ENCODE measurements at regions not wholly inside any gene's neighbourhood (a gene's known extent, or its start where the extent isn't known, plus 50 kb on each side); places are given as distances from the start of the nearest gene placed in this dataset.

DNA sequence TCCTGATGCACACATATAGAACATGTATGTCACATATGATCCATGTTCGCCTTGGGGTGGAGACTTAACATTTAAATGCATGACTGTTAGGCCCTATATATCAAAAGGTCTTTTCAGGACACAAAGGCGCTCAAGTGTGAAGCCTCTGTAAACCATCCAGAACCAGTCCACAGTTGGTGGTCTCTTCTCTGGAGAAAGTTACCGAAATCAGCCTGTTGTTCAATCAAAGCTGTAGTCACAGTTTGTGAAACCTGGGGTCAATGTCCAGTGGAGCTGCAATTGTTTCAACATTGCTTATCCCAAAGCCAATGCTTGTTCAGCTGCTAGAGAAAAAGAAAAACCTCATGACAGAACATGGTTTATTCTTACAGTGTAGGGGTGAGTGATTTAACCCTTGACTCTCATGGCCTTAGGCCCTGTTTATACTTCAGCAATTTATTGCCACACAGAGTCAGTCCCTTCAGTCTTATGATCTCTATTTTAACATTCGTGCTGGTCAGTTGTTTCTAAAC is 193.6 kb upstream of the CST7 start:
- Histone ChIP-seq H3K27ac (no peak overlapping the region), H2AFZ (ENCODE audit: low read depth) (no peak overlapping the region), H4K20me1 (ENCODE audit: insufficient read depth) (no peaks in the 10 kb centered on the region), H3K9ac (no peak overlapping the region), H3K27me3 (ENCODE audit: insufficient read depth, low read depth) (no peaks in the 10 kb centered on the region), H3K4me1 (ENCODE audit: low read depth, poor library complexity, severe bottlenecking) (no peaks in the 10 kb centered on the region), H3K4me2 (no peak overlapping the region), H3K36me3 (ENCODE audit: insufficient read depth) (no peaks in the 10 kb centered on the region), H3K79me2 (ENCODE audit: insufficient read depth, low read depth) (no peaks in the 10 kb centered on the region), H3K4me3 (IDR thresholded peaks at IDR 0.05; ENCODE audit: insufficient read depth, low read depth, low read length) (no peak overlapping the region)
- TF ChIP-seq, protein P1, sequence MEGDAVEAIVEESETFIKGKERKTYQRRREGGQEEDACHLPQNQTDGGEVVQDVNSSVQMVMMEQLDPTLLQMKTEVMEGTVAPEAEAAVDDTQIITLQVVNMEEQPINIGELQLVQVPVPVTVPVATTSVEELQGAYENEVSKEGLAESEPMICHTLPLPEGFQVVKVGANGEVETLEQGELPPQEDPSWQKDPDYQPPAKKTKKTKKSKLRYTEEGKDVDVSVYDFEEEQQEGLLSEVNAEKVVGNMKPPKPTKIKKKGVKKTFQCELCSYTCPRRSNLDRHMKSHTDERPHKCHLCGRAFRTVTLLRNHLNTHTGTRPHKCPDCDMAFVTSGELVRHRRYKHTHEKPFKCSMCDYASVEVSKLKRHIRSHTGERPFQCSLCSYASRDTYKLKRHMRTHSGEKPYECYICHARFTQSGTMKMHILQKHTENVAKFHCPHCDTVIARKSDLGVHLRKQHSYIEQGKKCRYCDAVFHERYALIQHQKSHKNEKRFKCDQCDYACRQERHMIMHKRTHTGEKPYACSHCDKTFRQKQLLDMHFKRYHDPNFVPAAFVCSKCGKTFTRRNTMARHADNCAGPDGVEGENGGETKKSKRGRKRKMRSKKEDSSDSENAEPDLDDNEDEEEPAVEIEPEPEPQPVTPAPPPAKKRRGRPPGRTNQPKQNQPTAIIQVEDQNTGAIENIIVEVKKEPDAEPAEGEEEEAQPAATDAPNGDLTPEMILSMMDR (conservative IDR thresholded peaks at IDR 0.05; ENCODE audit: low read depth, low read length), result no peak

DNA sequence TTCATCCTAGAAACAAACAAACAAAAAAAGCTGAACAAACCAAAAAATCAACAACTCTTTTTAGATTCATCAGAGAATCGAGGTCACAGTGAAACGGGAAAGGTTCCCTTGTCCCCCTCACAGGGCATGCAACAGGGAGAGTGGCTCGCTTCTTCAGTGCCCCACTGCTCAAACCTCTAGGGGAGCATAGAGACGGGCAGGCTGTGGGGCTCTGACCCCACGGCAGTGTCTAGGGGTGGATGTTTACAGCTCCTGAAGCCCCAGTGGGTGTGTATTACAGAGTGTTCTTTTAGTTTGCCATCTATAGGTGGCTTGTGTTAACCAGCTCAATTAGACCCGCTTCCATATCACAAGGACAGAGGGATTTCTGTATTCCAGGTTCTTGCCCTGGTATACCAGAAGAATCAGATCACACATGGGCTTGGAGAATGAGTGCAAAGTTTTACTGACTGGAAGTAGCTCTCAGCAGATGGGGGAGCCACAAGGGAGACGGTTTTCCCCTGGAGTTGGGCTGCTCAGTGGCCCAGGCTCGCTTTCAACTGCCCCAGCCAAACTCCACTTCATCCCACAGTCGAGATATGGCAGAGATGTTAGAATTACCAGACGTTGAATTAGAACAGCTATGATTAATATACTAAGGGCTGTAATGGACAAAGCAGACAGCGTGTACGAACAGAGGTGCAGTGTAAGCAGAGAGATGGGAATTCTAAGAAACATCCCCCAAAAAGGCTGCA is 192.6 kb upstream of the CST7 start:
- no peaks in the 10 kb centered on the region for H4K20me1 ChIP-seq (ENCODE audit: insufficient read depth)
- no peaks in the 10 kb centered on the region for H3K36me3 ChIP-seq (ENCODE audit: insufficient read depth)
- H3K27me3 ChIP-seq (ENCODE audit: insufficient read depth, low read depth), result no peaks in the 10 kb centered on the region
- no peaks in the 10 kb centered on the region for H3K79me2 ChIP-seq (ENCODE audit: insufficient read depth, low read depth)
- no peak overlapping the region for H3K9ac ChIP-seq
- no peak overlapping the region for H3K27ac ChIP-seq
- H3K4me2 ChIP-seq, result no peak overlapping the region
- TF ChIP-seq, protein P1 (conservative IDR thresholded peaks at IDR 0.05; ENCODE audit: low read depth, low read length), result no peak
- H2AFZ ChIP-seq (ENCODE audit: low read depth), result no peak overlapping the region
- no peaks in the 10 kb centered on the region for H3K4me1 ChIP-seq (ENCODE audit: low read depth, poor library complexity, severe bottlenecking)
- H3K4me3 ChIP-seq (IDR thresholded peaks at IDR 0.05; ENCODE audit: insufficient read depth, low read depth, low read length), result no peak overlapping the region

DNA sequence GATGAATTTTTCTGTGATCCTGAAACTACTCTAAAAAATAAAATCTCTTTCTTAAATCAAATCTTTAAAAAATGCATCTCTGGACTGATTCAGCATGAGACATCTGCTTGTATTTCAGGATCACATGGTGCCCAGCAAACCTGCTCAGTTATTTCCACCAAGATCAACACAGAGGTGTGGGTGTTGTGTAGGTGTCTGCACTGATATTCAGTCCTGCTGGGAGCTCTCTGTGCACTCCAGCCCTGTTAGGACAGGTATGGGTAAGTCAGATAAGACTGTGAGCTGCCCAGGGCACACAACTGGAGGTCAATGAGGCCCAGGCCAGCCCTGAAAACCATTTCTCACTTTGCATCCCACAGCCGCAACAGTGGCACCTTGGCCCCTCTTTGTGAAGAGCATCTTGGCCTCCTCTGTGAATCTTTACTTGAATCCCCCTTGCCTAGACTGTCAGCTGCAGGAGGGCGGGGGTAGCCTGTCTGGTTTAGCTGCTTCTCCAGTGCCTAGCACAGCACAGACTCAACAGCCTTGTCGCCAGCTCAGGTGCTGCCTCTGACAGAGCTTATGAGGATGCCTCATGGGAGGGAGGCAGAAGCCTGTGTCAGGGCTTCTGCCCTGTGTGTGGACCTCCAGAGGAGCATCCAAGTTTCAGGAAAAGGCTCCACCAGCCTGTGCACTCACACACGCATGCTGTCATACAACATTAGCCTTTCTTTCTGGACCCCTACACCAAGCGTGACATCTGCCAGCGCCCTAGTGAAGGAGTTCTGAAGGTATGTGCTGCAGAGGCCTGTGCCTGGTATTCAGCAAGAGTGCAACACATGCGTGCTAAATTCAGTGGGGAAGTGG is 187.6 kb upstream of the CST7 start:
- TF ChIP-seq, protein P1 (conservative IDR thresholded peaks at IDR 0.05; ENCODE audit: low read depth, low read length), result no peak

DNA sequence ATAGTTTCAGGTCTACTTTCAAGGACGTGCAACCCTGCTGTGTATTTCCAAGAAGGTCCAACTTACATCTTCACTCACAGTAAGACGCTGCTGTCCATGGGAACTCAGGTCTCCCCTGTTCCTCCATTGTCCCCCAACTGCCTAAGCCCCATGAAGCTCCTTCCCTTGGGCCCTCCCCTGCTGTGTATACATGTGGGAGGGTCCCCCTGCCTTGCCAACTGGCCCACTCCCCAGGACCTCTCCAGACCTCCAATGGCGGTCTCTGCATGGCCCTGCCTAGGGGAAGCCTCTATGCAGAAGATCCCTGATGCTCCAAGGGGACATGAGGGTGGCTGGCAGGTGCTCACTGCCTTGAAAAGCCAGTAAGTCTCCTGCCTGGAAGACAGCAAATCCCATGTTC is 186.7 kb upstream of the CST7 start:
- TF ChIP-seq, protein P1 (conservative IDR thresholded peaks at IDR 0.05; ENCODE audit: low read depth, low read length), result no peak
- H3K27ac ChIP-seq, result no peak overlapping the region
- H2AFZ ChIP-seq (ENCODE audit: low read depth), result no peak overlapping the region
- no peaks in the 10 kb centered on the region for H3K27me3 ChIP-seq (ENCODE audit: insufficient read depth, low read depth)
- H3K36me3 ChIP-seq (ENCODE audit: insufficient read depth), result no peaks in the 10 kb centered on the region
- no peak overlapping the region for H3K9ac ChIP-seq
- no peaks in the 10 kb centered on the region for H3K79me2 ChIP-seq (ENCODE audit: insufficient read depth, low read depth)
- no peak overlapping the region for H3K4me3 ChIP-seq (IDR thresholded peaks at IDR 0.05; ENCODE audit: insufficient read depth, low read depth, low read length)
- no peak overlapping the region for H3K4me2 ChIP-seq
- no peaks in the 10 kb centered on the region for H3K4me1 ChIP-seq (ENCODE audit: low read depth, poor library complexity, severe bottlenecking)
- no peaks in the 10 kb centered on the region for H4K20me1 ChIP-seq (ENCODE audit: insufficient read depth)

More for the DNA sequence above, 187.6 kb upstream of the CST7 start:
- Histone ChIP-seq H3K4me1 (ENCODE audit: low read depth, poor library complexity, severe bottlenecking) (no peaks in the 10 kb centered on the region), H3K79me2 (ENCODE audit: insufficient read depth, low read depth) (no peaks in the 10 kb centered on the region), H3K27me3 (ENCODE audit: insufficient read depth, low read depth) (no peaks in the 10 kb centered on the region), H3K4me2 (no peak overlapping the region), H3K36me3 (ENCODE audit: insufficient read depth) (no peaks in the 10 kb centered on the region), H3K9ac (no peak overlapping the region), H4K20me1 (ENCODE audit: insufficient read depth) (no peaks in the 10 kb centered on the region), H3K27ac (no peak overlapping the region), H2AFZ (ENCODE audit: low read depth) (no peak overlapping the region), H3K4me3 (IDR thresholded peaks at IDR 0.05; ENCODE audit: insufficient read depth, low read depth, low read length) (no peak overlapping the region)
